ENCODE measurements at regions not wholly inside any gene's neighbourhood (a gene's known extent, or its start where the extent isn't known, plus 50 kb on each side); places are given as distances from the start of the nearest gene placed in this dataset.
"Not testable (repeated sequence)": the region's sequence is repeated elsewhere in the genome, so short reads cannot be mapped to it uniquely, and the experiment has no call there.

DNA sequence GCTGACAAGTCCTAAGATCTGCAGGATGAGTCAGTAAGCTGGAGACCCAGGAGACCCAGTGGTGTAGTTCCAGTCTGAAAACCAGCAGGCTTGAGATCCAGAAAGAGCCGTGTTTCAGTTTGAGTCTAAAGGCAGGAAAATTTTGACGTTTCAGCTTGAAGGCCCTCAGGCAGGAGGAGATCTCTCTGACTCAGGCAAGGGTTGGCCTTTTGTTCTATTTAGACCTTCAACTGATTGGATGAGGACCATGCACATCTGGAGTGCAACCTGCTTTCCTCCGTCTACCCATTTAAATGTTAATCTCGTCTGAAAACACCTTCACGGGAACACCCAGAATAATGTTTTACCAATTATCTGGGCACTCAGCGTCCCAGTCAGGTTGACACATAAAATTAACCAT, 69.5 kb downstream of the NPIPA7 start:
- DNase-seq, result not testable (repeated sequence)

DNA sequence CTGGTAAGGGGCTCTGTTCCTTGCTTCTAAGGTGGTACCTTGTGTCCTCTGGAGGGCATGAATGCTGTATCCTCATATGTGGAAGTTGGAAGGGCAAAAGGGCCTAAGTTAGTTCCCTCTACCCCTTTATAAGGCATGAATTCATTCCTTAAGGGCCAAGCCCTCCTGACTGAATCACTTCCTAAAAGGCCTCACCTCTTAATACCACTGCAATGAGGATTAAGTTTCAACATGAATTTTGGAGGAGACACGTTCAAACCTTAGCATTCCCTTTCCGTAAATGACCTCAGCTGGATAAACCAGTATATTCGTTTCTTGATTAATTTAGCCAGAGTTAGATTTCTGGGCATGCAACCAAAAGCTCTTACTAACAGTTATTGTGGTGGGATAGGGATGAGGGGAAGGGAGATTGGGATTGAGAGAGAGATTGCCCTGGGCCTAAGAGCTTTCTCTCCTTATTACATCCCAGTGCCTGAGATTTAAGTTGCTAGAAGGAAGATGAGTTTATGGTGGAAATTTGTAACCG, 70.8 kb downstream of the NPIPA7 start:
- DNase-seq, result not testable (repeated sequence)

DNA sequence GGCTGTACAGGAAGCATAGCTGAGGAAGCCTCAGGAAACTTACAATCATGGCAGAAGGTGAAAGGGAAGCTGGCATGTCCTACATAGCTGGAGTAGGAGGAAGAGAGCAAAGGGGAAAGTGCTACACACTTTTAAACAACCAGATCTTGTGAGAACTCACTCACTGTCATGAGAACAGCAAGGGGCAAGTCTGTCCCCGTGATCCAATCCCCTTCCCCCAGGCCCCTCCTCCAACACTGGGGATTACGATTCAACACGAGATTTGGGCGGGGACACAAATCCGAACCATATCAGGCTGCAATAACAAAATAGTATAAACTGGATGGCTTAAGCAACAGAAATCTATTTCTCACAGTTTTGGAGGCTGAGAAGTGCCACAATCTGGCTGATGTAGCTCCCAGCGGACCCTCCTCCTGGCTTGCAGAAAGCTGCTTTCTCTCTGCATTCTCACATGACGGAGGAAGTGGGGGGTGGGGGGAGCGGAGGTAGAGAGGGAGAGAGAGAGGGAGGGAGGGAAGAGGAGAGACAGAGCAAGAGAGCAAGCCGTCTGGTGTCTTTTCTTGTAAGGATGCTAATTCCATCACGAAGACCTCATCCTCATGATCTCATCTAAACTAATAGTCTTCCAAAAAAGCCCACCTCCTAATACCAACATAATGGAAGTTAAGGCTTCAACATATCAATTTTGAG, 72.9 kb downstream of the NPIPA7 start:
- DNase-seq, result not testable (repeated sequence)

DNA sequence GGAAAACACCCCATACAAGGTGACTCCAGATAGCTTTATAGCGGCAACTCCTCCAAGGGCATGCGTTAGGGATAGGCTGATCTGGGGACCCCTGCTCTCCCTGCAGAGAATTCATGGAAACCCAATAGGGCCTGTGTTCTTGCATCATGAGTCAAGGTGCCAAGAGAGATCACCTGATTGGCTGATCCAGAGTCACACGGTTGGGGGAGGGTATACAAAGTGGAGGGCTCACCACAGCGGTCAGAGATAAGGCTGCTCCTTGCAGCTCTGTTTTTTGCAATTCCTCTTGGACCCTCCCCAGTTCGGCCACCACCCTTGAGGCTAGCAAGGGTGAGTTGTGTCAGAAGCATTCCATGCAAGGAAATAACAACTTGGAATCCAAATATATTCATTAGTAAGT, 79.6 kb downstream of the NPIPA7 start:
- DNase-seq, result not testable (repeated sequence)

DNA sequence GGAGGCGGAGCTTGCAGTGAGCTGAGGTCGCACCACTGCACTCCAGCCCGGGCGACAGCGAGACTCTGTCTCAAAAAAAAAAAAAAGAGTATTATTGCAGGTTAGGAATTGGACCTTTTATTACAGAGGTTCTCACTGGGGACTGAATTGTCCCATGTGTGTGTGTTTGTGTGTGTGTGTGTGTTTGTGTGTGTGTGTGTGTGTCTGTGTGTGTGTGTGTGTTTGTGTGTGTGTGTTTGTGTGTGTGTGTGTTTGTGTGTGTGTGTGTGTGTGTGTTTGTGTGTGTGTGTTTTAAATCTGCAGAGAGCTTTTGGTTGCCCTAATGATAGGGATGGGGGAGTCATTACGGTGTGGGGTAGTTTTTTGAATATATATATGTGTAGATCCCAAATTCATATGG, 84.9 kb downstream of the NPIPA7 start:
- DNase-seq, result not testable (repeated sequence)

DNA sequence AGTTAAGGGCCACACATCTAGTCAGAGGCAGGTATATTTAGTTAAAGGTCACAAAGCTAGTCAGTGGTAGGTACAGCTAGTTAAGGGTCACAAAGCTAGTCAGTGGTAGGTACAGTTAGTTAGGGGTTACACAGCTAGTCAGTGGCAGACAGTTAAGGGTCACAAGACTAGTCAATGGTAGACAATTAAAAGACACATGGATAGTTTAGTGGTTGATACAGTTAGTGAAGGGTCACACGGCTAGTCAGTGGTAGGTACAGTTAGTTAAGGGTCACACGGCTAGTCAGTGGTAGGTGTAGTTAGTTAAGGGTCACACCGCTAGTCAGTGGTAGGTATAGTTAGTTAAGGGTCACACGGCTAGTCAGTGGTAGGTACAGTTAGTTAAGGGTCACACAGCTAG, 110.0 kb downstream of the NPIPA7 start:
- DNase-seq, result not testable (repeated sequence)

DNA sequence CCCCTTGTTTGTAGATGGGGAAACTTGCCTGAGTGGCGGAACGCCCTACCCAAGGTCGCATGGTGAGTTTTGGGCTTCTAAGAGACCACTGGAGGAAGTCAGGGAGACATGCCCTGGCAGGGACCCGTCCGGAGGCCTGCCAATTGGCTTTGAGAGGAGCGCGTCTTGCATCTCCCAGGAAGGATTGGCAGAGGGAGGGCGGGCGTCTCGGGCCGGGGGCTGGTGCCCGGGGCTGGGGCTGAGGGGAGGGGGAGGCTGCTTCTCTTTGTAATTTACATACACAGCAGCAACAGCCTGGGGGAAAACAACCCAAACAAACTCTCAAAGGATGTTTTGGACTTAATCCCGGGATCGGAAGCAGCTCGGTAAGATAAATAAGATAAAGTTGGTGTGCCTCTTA, 110.5 kb downstream of the NPIPA7 start:
- DNase-seq, result not testable (repeated sequence)

DNA sequence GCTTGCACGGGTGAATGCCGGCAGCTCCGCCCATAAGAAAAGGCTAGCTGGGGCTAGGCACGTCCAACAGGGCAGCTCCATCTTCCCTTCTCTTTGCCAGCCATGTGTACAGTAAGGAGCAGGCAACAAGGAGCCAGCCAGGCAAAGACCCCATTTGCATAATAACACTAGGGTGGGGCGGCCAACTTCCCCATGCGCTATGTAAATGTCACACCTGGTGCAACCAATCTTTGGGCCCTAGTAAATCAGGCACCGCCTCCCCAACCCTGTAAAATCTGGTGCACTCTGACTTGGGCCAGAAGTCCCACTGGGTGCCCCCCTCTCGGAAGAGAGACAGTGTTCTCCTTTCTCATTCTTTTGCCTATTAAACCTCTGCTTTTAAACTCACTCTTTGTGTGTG, 115.2 kb downstream of the NPIPA7 start:
- not testable (repeated sequence) for DNase-seq

DNA sequence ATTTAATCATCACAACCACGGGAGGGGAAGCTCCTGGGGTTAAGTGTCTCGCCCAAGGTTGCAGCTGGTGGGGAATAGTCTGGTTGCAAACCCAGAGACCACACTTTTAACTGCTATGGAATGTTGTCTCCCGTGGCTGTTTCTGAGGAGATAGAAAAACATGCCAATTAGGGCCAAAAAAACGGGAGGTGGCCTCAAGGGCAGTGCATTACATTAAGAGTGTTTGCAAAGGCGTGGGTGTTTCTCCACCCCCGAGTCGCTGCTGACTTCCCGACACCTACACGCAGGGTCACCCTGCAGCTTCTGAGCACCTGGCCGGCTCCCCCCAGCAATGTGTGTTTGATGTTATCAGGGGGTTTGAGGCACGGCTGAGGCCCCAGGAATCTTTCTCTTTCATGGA, 116.1 kb downstream of the NPIPA7 start:
- not testable (repeated sequence) for DNase-seq

DNA sequence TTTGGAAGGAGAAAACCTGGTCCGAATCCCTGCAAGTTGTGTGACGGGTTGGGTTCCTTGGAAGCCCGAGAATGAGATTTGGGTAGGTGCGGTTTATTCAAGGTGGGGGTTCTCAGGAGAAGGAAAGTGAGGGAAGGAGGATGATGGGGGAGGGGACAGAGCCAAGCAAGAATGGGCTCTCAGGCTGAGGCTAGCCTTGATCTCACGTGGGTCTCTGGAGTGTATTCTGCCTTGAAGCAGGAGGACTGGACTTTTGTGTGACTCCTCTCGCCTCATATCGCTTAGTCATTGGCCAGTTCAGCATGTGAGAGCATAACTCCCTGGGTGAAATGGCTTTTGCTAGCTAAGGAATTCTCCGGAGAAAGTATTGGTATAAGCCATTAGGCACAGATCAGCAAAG, 120.9 kb downstream of the NPIPA7 start:
- not testable (repeated sequence) for DNase-seq

DNA sequence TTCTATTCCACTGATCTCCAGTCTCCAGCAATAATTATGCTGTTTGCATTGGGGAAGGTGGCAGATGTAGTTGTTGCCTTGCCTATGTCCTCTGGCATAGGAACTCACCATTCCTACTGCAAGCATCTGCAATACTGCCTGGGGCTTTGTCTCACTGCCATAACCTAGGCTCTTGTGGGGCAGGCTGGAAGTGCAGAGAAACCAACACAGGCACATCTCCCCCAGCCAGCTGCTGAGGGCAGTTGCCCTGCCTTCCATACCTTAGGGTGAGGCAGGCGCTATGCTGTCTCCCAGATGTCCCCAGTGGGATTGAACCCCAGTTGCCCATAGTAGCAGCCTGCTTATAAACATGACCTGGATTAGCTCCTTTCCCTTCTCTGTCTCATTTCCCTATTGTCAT, 128.1 kb downstream of the NPIPA7 start:
- not testable (repeated sequence) for DNase-seq

DNA sequence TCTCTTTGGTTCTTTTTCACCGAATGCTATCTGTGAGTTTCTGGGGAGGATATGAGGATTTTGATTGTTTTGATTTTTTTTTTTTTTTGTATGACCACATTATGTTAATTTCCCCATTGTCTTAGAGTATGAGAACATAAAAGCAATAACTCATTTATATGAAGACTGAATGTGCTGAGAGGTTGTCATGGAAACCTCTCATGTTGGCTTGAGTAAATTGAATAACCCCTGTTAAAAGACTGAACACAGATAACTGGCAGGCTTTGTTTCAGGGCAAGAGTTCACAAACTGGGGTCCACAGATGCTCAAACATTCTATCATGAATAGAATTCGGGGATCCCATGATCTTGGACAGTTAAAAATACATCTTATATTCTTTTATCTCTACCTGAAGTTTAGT, 129.4 kb downstream of the NPIPA7 start:
- not testable (repeated sequence) for DNase-seq

DNA sequence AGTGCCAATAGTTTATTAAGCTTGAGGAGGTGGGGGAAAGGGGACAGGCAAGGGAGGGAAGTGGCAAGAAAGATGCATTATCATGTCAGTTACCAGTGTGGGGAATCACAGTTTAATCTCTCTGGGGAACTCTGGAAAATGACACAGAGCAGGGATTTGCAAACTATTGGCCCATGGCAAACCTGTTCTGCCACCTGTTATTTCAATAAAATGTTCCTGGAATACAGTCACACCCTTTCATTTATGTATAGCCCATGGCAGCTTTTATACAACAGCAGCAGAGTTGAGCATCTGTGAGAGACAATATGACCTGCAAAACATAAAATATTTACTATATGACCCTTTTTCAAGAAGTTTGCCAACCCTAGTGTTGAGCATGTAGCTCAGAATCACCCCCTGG, 140.5 kb downstream of the NPIPA7 start:
- not testable (repeated sequence) for DNase-seq

DNA sequence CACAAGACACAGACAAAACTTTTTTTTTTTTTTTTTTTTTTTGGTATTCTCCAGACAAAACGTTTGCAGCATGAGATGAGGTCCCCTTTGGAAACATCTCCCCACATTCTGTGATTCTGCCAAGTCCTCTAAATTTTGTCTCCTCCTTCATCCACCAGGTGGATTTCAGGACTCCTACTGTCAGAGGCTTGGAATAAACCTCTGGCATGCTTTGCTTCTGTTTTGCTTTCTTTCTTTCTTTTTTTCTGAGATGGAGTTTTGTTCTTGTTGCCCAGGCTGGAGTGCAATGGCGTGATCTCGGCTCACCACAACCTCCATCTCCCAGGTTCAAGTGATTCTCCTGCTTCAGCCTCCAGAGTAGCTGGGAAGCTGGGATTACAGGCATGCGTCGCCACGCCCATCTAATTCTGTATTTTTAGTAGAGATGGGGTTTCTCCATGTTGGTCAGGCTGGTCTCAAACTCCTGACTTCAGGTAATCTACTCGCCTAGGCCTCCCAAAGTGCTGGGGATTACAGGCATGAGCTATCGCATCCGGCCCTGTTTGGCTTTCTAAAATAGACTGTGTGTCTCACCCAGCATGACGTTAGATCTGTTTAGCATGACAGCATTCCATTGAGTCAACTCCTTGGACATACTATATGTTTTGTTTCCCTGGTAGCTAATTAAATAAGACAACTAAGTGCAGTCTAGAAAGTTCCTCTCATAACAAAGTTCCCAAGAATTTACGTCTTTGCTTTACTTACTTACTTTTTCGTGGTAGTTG, 142.5 kb downstream of the NPIPA7 start:
- DNase-seq, result not testable (repeated sequence)

DNA sequence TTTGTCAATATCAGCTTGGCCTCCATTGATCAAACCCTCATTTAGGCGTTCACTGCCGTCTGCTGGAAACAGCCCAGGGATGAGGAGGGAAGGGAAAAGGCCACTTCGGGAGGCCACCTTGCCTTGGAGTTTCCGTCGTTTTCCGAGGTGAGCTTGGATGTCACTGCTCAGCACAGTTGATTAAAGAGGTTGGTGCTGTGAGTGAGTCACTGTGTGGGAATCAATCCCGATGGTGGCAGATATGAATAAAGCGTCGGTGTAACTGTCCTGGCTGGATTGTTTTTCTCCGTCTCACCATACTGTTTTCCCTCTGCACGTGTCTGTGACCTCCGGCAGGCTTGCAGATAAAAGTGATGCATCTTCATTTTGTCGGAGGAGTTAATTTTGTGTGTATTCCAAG, 148.1 kb downstream of the NPIPA7 start:
- DNase-seq, result not testable (repeated sequence)

DNA sequence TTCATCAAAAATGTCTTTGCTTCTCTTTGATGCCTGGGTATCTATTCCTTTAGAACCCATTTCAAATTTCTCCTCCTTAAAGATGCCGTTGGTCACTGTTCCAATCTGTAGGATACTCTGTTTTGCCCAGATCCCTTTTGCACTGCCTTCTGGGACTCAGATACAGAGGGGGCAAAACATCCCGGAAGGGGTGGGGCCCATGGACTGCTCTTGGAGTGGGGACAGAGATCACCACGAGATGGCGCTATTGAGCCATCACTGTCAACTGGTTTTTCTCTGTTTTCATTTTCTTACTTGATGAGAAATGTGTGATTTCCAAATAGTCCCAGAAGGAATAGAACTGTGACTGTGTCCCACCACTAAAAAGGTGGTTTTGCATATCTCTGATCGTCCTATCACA, 151.8 kb downstream of the NPIPA7 start:
- DNase-seq, result not testable (repeated sequence)

DNA sequence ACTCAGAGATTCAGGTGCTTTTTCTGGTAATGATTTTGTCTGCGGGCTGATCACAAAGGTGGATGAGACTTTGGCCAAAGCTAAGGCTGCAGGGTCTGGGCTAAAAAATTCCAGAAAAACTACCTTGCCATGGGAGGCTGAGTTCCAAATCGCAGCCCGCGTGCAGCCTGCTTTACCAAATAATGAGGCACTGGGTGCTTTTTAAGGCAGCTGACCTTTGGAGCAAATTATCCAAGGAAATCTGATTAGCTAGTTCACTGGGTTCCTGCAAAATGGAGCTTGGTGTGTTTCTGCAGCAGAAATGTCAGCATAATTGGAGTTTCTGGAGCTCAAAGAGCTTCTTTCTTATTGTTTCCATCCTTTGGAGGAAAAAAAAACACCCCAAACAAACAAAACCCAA, 156.6 kb downstream of the NPIPA7 start:
- not testable (repeated sequence) for DNase-seq

DNA sequence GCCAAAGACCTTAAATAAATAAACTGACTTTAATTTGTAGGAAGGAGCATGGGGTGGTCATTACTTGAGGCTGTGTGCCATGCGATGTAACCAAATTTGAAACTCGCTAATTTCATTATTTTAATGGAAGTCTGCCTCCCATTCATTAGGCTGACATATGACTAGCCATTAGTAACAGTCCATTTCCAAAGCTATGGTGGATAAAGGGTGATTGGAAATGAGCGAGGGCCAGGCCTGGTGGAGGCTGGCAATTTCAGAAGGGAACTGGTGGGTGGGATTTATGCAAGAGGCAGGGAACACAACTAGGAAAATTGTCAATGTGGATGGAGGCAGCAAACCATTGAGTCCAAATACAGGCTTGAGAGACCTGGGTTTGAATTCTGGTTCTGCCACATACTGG, 157.2 kb downstream of the NPIPA7 start:
- DNase-seq, result not testable (repeated sequence)

DNA sequence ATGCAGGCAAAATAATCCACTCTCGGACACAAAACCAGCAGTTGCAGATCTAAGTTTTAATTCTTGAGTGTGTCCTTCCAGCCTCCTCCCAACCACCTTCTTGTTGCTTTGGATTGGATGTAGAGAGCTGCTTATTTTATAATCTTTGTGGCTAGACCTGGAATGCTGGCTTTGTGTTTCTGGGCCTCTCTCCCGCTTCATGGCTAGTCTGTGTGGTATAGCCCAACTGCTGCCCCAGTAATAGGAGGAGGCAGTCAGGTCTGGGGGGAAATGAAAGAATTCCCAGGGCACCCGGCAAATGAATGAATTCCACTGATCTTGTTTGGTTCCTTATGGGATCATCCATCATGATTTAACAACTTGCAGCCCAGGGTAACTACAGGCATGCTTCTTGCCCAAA, 170.8 kb downstream of the NPIPA7 start:
- DNase-seq, result not testable (repeated sequence)

DNA sequence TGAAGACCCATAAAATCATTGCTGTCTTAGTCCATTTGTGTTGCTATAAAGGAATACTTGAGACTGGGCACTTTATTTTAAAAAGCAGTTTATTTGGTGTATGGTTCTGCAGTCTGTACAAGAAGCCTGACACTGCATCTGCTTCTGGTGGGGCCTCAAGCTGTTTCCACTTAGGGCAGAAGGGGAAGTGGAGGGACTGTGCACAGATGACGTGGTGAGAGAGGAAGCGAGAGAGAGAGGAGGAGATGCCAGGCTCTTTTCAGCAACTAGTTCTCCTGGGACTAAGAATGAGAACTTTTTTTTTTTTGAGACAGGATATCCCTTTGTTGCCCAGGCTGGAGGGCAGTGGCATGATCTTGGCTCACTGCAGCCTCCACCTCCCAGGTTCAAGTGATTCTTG, 171.9 kb downstream of the NPIPA7 start:
- not testable (repeated sequence) for DNase-seq

DNA sequence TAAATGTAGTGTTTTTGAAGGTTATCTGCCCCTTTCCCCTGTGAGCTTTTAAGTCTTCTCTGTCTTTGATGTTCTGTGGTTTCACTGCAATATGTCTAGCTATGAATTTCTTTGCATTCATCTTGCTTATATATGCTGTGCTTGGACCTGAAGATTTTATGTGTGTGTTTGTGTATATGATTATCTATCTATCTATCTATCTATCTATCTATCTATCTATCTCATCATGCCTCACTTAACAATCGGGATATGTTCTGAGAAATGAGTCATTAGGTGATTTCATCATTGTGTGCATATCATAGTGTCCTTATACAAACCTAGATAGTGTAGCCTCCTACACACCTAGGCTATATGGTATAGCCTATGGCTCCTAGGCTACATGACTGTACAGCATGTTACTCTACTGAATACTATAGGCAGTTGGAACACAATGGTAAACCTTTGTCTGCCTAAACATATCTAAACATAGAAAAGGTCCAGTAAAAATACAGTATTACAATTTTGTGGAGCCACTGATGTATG, 173.9 kb downstream of the NPIPA7 start:
- DNase-seq, result not testable (repeated sequence)

DNA sequence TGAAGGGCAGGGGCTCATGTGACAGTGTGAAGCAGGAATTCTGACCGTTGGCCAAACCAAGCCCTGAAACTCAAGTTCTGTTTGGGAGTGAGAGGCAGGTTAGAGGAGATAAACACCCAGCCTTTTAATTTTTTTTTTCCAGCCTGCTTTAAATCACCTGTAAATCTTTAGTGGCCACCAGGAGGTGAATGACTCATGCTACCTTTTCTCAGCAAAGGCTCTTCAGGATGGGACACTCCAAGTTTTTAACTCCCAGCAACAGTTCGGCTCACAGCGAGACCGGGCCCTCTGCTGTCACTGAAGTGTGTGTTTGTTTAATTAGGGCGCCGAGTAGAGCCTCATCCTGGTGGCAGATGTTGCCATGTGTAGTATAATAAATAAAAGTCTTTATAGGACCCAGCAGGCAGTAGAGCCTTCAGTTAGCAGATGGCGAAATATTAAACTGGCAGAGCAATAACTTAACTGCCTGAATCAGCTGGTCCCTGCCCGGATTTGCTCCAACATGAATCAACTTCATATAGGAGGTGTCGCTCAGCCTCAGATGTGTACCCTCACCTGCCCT, 180.3 kb downstream of the NPIPA7 start:
- DNase-seq, result not testable (repeated sequence)

DNA sequence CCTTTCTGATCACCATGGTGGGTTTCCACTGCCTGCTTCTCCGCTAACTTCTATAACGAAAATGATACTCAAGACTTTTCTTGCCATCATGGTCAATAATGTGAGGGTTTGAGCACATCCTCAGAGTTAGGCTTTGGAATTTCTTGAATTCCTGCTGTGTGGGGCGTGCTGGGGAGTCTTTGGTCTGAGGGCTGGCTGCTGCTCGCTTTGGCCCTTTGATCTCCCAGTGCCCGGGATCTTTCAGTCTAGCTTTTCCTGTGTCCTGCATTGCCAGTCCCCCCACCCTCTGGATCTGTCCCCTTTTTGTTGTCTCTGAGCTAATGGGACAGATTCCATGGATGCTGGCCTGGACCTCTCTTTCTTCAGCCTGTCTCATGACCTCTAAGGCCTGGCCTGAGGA, 182.6 kb downstream of the NPIPA7 start:
- DNase-seq, result not testable (repeated sequence)

Data from fibroblast of skin of abdomen (primary cell).